Suppressor macrophage treated with lipopolysaccharide for 4 hours (primary cell): ENCODE measurements at regions not wholly inside any gene's neighbourhood (a gene's known extent, or its start where the extent isn't known, plus 50 kb on each side); places are given as distances from the start of the nearest gene placed in this dataset.
"Not testable (repeated sequence)": the region's sequence is repeated elsewhere in the genome, so short reads cannot be mapped to it uniquely, and the experiment has no call there.

Experiments
- DNase-seq: peaks from one replicate; pipeline ENCODE4 v3.0.0-alpha.2; 2020

GRCh38 chr12:33017029-33017428 is 120.5 kb upstream of the PKP2 start:
- DNase-seq = not testable (repeated sequence)

GRCh38 chr12:33012226-33012625 is 115.6 kb upstream of the PKP2 start:
- no peak for DNase-seq

- DNase-seq = peak; percentile 7
These were observed 109.5 kb upstream of the PKP2 start for GRCh38 chr12:33006106-33006505.

GRCh38 chr12:33000016-33000415 is 103.4 kb upstream of the PKP2 start:
- no peak for DNase-seq

- no peak for DNase-seq
These were observed 100.9 kb upstream of the PKP2 start for GRCh38 chr12:32997471-32997870.

GRCh38 chr12:32995623-32996022 is 99.0 kb upstream of the PKP2 start:
- DNase-seq = no peak

GRCh38 chr12:32993404-32993803 is 96.8 kb upstream of the PKP2 start:
- no peak for DNase-seq

GRCh38 chr12:32989705-32990104 is 93.1 kb upstream of the PKP2 start:
- DNase-seq = no peak

GRCh38 chr12:32988982-32989381 is 92.4 kb upstream of the PKP2 start:
- DNase-seq = no peak

- no peak for DNase-seq
These were observed 90.9 kb upstream of the PKP2 start for GRCh38 chr12:32987512-32987911.

- DNase-seq = no peak
These were observed 87.4 kb upstream of the PKP2 start for GRCh38 chr12:32983968-32984367.

- DNase-seq = no peak
These were observed 86.8 kb upstream of the PKP2 start for GRCh38 chr12:32983332-32983731.

- DNase-seq = no peak
These were observed 84.6 kb upstream of the PKP2 start for GRCh38 chr12:32981139-32981538.

GRCh38 chr12:32975122-32975521 is 78.5 kb upstream of the PKP2 start:
- DNase-seq = no peak

GRCh38 chr12:32970465-32971110 is 74.0 kb upstream of the PKP2 start:
- DNase-seq = no peak

GRCh38 chr12:32964981-32965585 is 68.5 kb upstream of the PKP2 start:
- DNase-seq = no peak

- not testable (repeated sequence) for DNase-seq
These were observed 59.8 kb upstream of the PKP2 start for GRCh38 chr12:32956418-32956817.

GRCh38 chr12:32952681-32953080 is 56.1 kb upstream of the PKP2 start:
- no peak for DNase-seq

GRCh38 chr12:32949815-32950214 is 53.2 kb upstream of the PKP2 start:
- DNase-seq = no peak

- no peak for DNase-seq
These were observed 50.9 kb upstream of the PKP2 start for GRCh38 chr12:32947206-32948067.

GRCh38 chr12:32946504-32947131 is 50.0 kb upstream of the PKP2 start:
- DNase-seq = no peak
